ENCODE measurements at regions not wholly inside any gene's neighbourhood (a gene's known extent, or its start where the extent isn't known, plus 50 kb on each side); places are given as distances from the start of the nearest gene placed in this dataset.

DNA sequence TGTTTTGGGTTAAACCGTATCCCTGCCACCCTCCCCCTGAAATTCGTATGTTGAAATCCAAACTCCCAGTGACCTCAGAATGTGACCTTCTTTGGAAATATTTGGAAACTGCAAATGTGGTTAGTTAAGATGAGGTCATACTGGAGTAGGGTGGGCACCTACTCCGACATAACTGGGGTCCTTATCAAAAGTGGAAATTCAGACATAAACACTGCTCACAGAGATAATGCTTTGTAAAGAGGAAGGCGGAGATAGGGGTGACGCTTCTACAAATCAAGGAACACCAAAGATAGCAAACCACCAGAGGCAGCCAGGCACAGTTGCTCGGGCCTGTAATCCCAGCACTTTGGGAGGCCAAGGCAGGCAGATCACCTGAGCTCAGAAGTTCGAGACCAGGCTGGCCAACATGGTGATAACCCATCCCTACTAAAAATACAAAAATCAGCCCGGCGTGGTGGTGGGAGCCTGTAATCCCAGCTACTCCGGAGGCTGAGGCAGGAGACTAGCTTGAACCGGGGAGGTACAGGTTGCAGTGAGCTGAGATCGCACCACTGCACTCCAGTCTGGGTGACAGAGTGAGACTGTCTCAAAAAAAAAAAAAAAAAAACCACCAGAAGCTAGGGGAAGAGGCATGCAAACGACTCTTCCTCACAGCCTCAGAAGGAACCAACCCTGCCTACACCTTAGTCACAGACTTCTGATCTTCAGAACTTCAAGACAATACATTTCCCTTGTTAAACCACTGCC lies 51.1 kb upstream of the CHD2 start:
- Histone ChIP-seq H3K4ac (ENCODE audit: low read depth, low read length) (peak overlapping the region; percentile 33; the same call in 1 of the 2 replicates), H2BK15ac (ENCODE audit: low read depth, low read length) (0 out of 3 replicates have a peak overlapping the region, but pooled peaks have one; percentile 31), H3K9ac (ENCODE audit: low read depth, low read length) (no peak overlapping the region; the same call in 1 of the 2 replicates), H2AFZ (replicated peaks; ENCODE audit: low read length, poor library complexity) (no peak overlapping the region), H2BK20ac (ENCODE audit: low read depth, low read length) (no peak overlapping the region), H3K14ac (replicated peaks; ENCODE audit: low read depth, low read length) (0 out of 2 replicates have a peak overlapping the region, but pooled peaks have one; percentile 13), H2AK5ac (ENCODE audit: low read depth, low read length) (peak overlapping the region; percentile 20; the same call in 1 of the 2 replicates), H4K20me1 (ENCODE audit: insufficient read depth, low read length) (no peaks in the 10 kb centered on the region), H3K4me1 (ENCODE audit: control insufficient read depth, insufficient read depth, low read length) (peaks cover 18% of the 10 kb centered on the region), H4K8ac (ENCODE audit: low read depth in 2 of 2, low read length in 2 of 2) (peak overlapping the region; percentile 21 to 57; a peak in 2 of 4 replicates), H4K91ac (ENCODE audit: insufficient read depth, low read depth, low read length) (peak overlapping the region; percentile 24; the same call in 1 of the 2 replicates), H3K36me3 (ENCODE audit: control insufficient read depth, insufficient read depth, low read length) (no peaks in the 10 kb centered on the region), H3K27me3 (ENCODE audit: control insufficient read depth, insufficient read depth, low read length) (no peaks in the 10 kb centered on the region), H3K4me3 (ENCODE audit: insufficient read depth, low read depth, low read length) (no peak overlapping the region), H3K18ac (ENCODE audit: low read depth, low read length) (peak overlapping the region; percentile 81), H3K56ac (ENCODE audit: extremely low read depth, insufficient read depth, low read length) (no peak overlapping the region), H3K9me3 (ENCODE audit: control insufficient read depth, insufficient read depth, low read length) (no peaks in the 10 kb centered on the region), H3K27ac (ENCODE audit: insufficient read depth, low read length) (peak overlapping the region; percentile 86), H4K5ac (ENCODE audit: low read depth, low read length) (peak overlapping the region; percentile 67), H3K79me1 (ENCODE audit: low read depth in 1 of 2, low read length in 2 of 2) (0 out of 4 replicates have a peak, but pooled peaks cover 0 to 4% of the 10 kb centered on the region in 2 experiments), H3K9me1 (ENCODE audit: insufficient read depth, low read length) (peaks cover 5% of the 10 kb centered on the region; the same call in 1 of the 2 replicates), H2BK5ac (ENCODE audit: low read depth, low read length, poor library complexity, severe bottlenecking) (peak overlapping the region; percentile 39), H3K23ac (ENCODE audit: low read depth, low read length) (no peak overlapping the region), H2BK120ac (ENCODE audit: low read depth, low read length) (peak overlapping the region; percentile 12; the same call in 1 of the 2 replicates), H3K4me2 (ENCODE audit: low read depth, low read length) (no peak overlapping the region; the same call in none of the 2 replicates), H2AK9ac (replicated peaks; ENCODE audit: low read depth, low read length, poor library complexity) (no peak overlapping the region)
- DNase-seq: peak; percentile 94
- ChIA-PET CTCF (no interaction called here), POLR2A (ENCODE audit: unreplicated experiment) (no interaction called here)
- peak; percentile 80 for ATAC-seq (ENCODE audit: low read depth)
- intact Hi-C loops (cut with micrococcal nuclease) (loop anchor here (1.0 kb wide), 1 partner anchor 33 kb away; no protein-coding TSS in a partner anchor), dilution Hi-C loops (cut with HindIII; ENCODE audit: low sequenced_read_pairs, unreplicated experiment) (no loop called here), in situ Hi-C loops (cut with MboI; ENCODE audit: low sequenced_read_pairs) (no loop called here)
- no CpG with 5 or more reads among the region's 13 CpGs for WGBS, 2 experiments (ENCODE audit: extremely low coverage in 2 of 2, insufficient read length in 1 of 2)
- BruUV-seq (replicated peaks): no TSS peak
- TF ChIP-seq MXI1 (IDR thresholded peaks at IDR 0.05; ENCODE audit: borderline replicate concordance, low read depth, low read length) (no peak), BHLHE40 (IDR thresholded peaks at IDR 0.05; ENCODE audit: low read depth, low read length) (no peak), RFX5 (IDR thresholded peaks at IDR 0.05; ENCODE audit: low read depth, low read length) (no peak), SMC3 (IDR thresholded peaks at IDR 0.05; ENCODE audit: low read depth, low read length) (no peak), RAD21 (IDR thresholded peaks at IDR 0.05; ENCODE audit: low read length) (no peak), FOS (IDR thresholded peaks at IDR 0.05; ENCODE audit: low read depth, low read length) (0 out of 2 replicates have a peak, but pooled peaks have one; percentile 5), CHD1 (IDR thresholded peaks at IDR 0.05; ENCODE audit: low read depth, low read length) (no peak), CEBPB (IDR thresholded peaks at IDR 0.05; ENCODE audit: low read depth, low read length) (peak; percentile 84), RCOR1 (IDR thresholded peaks at IDR 0.05; ENCODE audit: insufficient replicate concordance, low read length) (no peak), MAZ (IDR thresholded peaks at IDR 0.05; ENCODE audit: borderline replicate concordance, low read depth, low read length) (peak; percentile 22; the same call in 1 of the 2 replicates)
- TF ChIP-seq, protein P1, sequence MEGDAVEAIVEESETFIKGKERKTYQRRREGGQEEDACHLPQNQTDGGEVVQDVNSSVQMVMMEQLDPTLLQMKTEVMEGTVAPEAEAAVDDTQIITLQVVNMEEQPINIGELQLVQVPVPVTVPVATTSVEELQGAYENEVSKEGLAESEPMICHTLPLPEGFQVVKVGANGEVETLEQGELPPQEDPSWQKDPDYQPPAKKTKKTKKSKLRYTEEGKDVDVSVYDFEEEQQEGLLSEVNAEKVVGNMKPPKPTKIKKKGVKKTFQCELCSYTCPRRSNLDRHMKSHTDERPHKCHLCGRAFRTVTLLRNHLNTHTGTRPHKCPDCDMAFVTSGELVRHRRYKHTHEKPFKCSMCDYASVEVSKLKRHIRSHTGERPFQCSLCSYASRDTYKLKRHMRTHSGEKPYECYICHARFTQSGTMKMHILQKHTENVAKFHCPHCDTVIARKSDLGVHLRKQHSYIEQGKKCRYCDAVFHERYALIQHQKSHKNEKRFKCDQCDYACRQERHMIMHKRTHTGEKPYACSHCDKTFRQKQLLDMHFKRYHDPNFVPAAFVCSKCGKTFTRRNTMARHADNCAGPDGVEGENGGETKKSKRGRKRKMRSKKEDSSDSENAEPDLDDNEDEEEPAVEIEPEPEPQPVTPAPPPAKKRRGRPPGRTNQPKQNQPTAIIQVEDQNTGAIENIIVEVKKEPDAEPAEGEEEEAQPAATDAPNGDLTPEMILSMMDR (conservative IDR thresholded peaks at IDR 0.05; ENCODE audit: low read depth, low read length): no peak
- TF ChIP-seq, protein P2, sequence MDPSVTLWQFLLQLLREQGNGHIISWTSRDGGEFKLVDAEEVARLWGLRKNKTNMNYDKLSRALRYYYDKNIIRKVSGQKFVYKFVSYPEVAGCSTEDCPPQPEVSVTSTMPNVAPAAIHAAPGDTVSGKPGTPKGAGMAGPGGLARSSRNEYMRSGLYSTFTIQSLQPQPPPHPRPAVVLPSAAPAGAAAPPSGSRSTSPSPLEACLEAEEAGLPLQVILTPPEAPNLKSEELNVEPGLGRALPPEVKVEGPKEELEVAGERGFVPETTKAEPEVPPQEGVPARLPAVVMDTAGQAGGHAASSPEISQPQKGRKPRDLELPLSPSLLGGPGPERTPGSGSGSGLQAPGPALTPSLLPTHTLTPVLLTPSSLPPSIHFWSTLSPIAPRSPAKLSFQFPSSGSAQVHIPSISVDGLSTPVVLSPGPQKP (IDR thresholded peaks at IDR 0.05; ENCODE audit: borderline replicate concordance, low read depth, low read length): no peak
- TF ChIP-seq, protein P3, sequence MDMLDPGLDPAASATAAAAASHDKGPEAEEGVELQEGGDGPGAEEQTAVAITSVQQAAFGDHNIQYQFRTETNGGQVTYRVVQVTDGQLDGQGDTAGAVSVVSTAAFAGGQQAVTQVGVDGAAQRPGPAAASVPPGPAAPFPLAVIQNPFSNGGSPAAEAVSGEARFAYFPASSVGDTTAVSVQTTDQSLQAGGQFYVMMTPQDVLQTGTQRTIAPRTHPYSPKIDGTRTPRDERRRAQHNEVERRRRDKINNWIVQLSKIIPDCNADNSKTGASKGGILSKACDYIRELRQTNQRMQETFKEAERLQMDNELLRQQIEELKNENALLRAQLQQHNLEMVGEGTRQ (IDR thresholded peaks at IDR 0.05; ENCODE audit: low read depth, low read length): no peak
